Mesendoderm (in vitro differentiated cells): ENCODE measurements at regions not wholly inside any gene's neighbourhood (a gene's known extent, or its start where the extent isn't known, plus 50 kb on each side); places are given as distances from the start of the nearest gene placed in this dataset.

Experiments
- DNase-seq: peaks from one replicate; pipeline ENCODE4 v3.0.0; 2013
- H2AK5ac ChIP-seq: 2 replicates; pipeline ENCODE4 v1.6.1; 2013; ENCODE audit warnings: low read length, inconsistent platforms
- H2BK120ac ChIP-seq: 2 replicates; pipeline ENCODE4 v1.6.1; 2013; ENCODE audit warnings: low read depth, mild to moderate bottlenecking, low read length, moderate library complexity, mixed read lengths
- H2BK15ac ChIP-seq: replicated peaks from 2 replicates; pipeline ENCODE4 v1.6.1; 2013; ENCODE audit warnings: low read depth, mild to moderate bottlenecking, moderate library complexity
- H2BK5ac ChIP-seq: 2 replicates; pipeline ENCODE4 v1.6.1; 2013; ENCODE audit warnings: low read length, inconsistent platforms
- H3K18ac ChIP-seq: 2 replicates; pipeline ENCODE4 v1.6.1; 2013; ENCODE audit warnings: mild to moderate bottlenecking, low read length, mixed read lengths
- H3K23ac ChIP-seq: one replicate; pipeline ENCODE4 v1.6.1; 2013; ENCODE audit warnings: low read length
- H3K27ac ChIP-seq: 2 replicates; pipeline ENCODE4 v1.5.1; 2013; ENCODE audit warnings: low read depth, mild to moderate bottlenecking, inconsistent platforms, low read length, moderate library complexity
- H3K27me3 ChIP-seq: 2 replicates; pipeline ENCODE4 v1.6.1; 2013; ENCODE audit warnings: low read length, control low read depth, mild to moderate bottlenecking, inconsistent platforms; ENCODE audit not compliant: insufficient read depth, poor library complexity
- H3K36me3 ChIP-seq: 2 replicates; pipeline ENCODE4 v1.6.1; 2013; ENCODE audit warnings: low read length, inconsistent platforms; ENCODE audit not compliant: control insufficient read depth, insufficient read depth
- H3K4ac ChIP-seq: one replicate; pipeline ENCODE4 v1.6.1; 2013; ENCODE audit warnings: low read depth, mild to moderate bottlenecking, low read length, moderate library complexity
- H3K4me1 ChIP-seq: 2 replicates; pipeline ENCODE4 v1.6.1; 2013; ENCODE audit warnings: low read depth, low read length, inconsistent platforms; ENCODE audit not compliant: control insufficient read depth
- H3K4me2 ChIP-seq: 2 replicates; pipeline ENCODE4 v1.6.1; 2013; ENCODE audit warnings: low read length
- H3K4me3 ChIP-seq: 2 replicates; pipeline ENCODE4 v1.5.1; 2013; ENCODE audit warnings: mild to moderate bottlenecking, low read length
- H3K56ac ChIP-seq: one replicate; pipeline ENCODE4 v1.6.1; 2013; ENCODE audit warnings: low read length
- H3K79me1 ChIP-seq: 2 replicates; pipeline ENCODE4 v1.6.1; 2013; ENCODE audit warnings: low read length, inconsistent platforms
- H3K79me2 ChIP-seq: 2 replicates; pipeline ENCODE4 v1.6.1; 2013; ENCODE audit warnings: mild to moderate bottlenecking, low read length; ENCODE audit not compliant: control insufficient read depth, insufficient read depth
- H3K9ac ChIP-seq: 2 replicates; pipeline ENCODE4 v1.6.1; 2013; ENCODE audit warnings: low read length, inconsistent platforms
- H4K5ac ChIP-seq: one replicate; pipeline ENCODE4 v1.6.1; 2013; ENCODE audit warnings: low read length
- H4K8ac ChIP-seq: one replicate; pipeline ENCODE4 v1.6.1; 2013; ENCODE audit warnings: low read depth, mild to moderate bottlenecking, control low read depth, low read length, moderate library complexity
- WGBS: extraction: QIAGEN DNeasy Blood & Tissue Kit; methylation state at CpG from one replicate; pipeline ENCODE4 v1.1.7; 2013; ENCODE audit warnings: low lambda C conversion rate, missing lambda C conversion rate; ENCODE audit not compliant: insufficient coverage; ENCODE audit errors: extremely low coverage; 5-methylcytosine and 5-hydroxymethylcytosine counted together

DNA sequence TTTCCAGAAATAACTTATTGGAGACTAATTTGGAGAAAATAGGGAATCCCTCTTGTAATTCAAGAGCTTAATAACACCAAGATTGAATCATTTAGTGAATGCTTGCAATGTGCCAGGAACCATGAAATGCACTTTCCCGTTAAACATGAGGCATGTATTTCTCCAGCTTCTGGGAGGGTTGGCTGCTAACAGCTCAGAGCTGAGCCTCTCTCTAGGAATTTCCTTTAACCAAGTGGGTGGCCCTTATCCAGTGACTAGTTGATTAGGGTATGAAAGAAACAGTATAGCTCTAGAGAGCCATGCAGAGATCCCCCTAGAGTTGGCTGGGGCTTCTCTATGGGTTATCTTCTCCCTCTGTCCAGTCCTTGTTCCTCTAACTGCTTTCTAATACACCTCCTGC, 356.4 kb upstream of the GOT2 start:
- Histone ChIP-seq H3K79me2 (no peaks in the 10 kb centered on the region), H3K79me1 (no peaks in the 10 kb centered on the region), H2BK120ac (no peak overlapping the region), H3K18ac (no peak overlapping the region), H3K4ac (no peak overlapping the region), H3K27me3 (no peaks in the 10 kb centered on the region), H3K9ac (no peak overlapping the region), H3K27ac (no peak overlapping the region), H4K5ac (no peak overlapping the region), H3K23ac (no peak overlapping the region), H3K36me3 (no peaks in the 10 kb centered on the region), H3K4me1 (no peaks in the 10 kb centered on the region), H2AK5ac (no peak overlapping the region), H2BK5ac (no peak overlapping the region), H3K4me2 (no peak overlapping the region), H3K56ac (no peak overlapping the region), H4K8ac (no peak overlapping the region), H3K4me3 (no peak overlapping the region), H2BK15ac (no peak overlapping the region)
- no peak for DNase-seq
- WGBS: no CpG with 5 or more reads among the region's 1 CpG

DNA sequence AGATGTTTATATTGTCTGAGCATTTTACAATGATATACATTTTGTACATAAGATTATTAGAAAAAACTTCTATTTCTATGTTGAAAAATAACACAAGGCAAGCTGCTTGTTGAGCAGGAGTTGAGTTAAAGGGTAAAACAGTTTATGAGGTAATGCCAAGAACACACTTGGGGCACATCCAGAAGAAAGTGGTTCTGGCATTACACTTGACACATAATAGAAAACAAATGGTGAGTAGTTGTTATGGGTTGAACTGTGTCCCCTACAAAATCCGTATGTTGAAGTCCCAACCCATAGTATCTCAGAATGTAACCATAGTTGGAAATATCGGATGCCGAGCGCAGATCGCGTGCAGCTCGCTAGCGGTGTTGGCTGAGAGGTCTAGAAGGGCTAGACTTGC, 354.3 kb upstream of the GOT2 start:
- no peak for DNase-seq
- H3K56ac ChIP-seq: no peak overlapping the region
- no peak overlapping the region for H3K9ac ChIP-seq
- no peak overlapping the region for H3K4me3 ChIP-seq
- no peak overlapping the region for H2BK15ac ChIP-seq
- H2BK5ac ChIP-seq: no peak overlapping the region
- H3K18ac ChIP-seq: no peak overlapping the region
- H4K5ac ChIP-seq: no peak overlapping the region
- no peak overlapping the region for H2AK5ac ChIP-seq
- H3K79me1 ChIP-seq: no peaks in the 10 kb centered on the region
- WGBS: no CpG with 5 or more reads among the region's 8 CpGs
- no peak overlapping the region for H3K4me2 ChIP-seq
- no peak overlapping the region for H3K23ac ChIP-seq
- H3K27me3 ChIP-seq: no peaks in the 10 kb centered on the region
- no peak overlapping the region for H2BK120ac ChIP-seq
- no peak overlapping the region for H4K8ac ChIP-seq
- no peaks in the 10 kb centered on the region for H3K79me2 ChIP-seq
- H3K36me3 ChIP-seq: no peaks in the 10 kb centered on the region
- H3K4ac ChIP-seq: no peak overlapping the region
- H3K4me1 ChIP-seq: no peaks in the 10 kb centered on the region
- H3K27ac ChIP-seq: no peak overlapping the region

DNA sequence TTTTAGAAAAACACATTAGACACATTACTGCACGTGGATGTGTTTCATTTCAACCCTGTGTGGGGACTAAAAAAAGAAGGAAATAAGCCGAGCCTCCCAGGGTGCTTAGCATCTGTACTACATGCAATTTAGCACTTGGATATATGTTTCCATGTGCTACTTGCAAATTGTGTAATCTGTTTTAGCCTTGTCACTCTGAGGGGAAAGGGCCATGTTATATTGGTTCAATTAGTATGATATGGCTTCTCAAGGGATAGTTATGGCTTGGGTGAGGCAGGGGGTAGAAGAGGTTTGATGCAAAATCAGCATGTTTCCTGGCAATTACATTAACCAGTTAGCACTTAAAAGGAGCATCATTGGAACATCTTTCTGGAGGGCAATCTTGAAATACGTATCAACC, 353.5 kb upstream of the GOT2 start:
- no peak overlapping the region for H2BK120ac ChIP-seq
- no peak overlapping the region for H2AK5ac ChIP-seq
- no CpG with 5 or more reads among the region's 3 CpGs for WGBS
- no peaks in the 10 kb centered on the region for H3K27me3 ChIP-seq
- H3K4me2 ChIP-seq: no peak overlapping the region
- H3K4me1 ChIP-seq: no peaks in the 10 kb centered on the region
- no peak overlapping the region for H3K23ac ChIP-seq
- no peak overlapping the region for H3K4me3 ChIP-seq
- H3K4ac ChIP-seq: no peak overlapping the region
- no peaks in the 10 kb centered on the region for H3K79me1 ChIP-seq
- no peak overlapping the region for H3K27ac ChIP-seq
- no peaks in the 10 kb centered on the region for H3K36me3 ChIP-seq
- H3K79me2 ChIP-seq: no peaks in the 10 kb centered on the region
- H3K9ac ChIP-seq: no peak overlapping the region
- H3K56ac ChIP-seq: no peak overlapping the region
- H3K18ac ChIP-seq: no peak overlapping the region
- no peak overlapping the region for H2BK15ac ChIP-seq
- H2BK5ac ChIP-seq: no peak overlapping the region
- H4K5ac ChIP-seq: no peak overlapping the region
- no peak for DNase-seq
- no peak overlapping the region for H4K8ac ChIP-seq

DNA sequence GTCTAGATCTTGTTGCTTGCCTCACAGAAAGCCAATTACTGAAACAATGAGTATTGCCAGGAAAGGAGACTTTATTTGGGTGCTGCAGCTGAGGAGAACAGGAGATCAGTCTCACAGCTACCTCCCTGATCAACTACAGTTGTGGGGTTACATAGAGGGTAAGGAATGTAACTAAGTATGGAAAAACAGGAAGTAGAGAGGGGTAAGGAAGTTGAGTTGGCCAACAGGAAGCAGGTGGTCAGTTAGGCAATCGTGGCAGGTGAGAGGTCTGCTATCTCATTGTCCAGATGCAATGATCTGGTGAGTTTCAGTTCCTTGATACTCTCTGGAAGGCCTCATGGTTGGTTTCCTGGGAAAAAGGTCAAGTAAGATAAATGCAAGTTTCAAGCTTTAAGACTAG, 333.1 kb upstream of the GOT2 start:
- no peaks in the 10 kb centered on the region for H3K27me3 ChIP-seq
- H3K18ac ChIP-seq: peak overlapping the region; percentile 36
- H3K79me2 ChIP-seq: no peaks in the 10 kb centered on the region
- H3K27ac ChIP-seq: no peak overlapping the region
- no peak overlapping the region for H2BK120ac ChIP-seq
- whole genome bisulfite sequencing: no CpG with 5 or more reads among the region's 1 CpG
- no peak overlapping the region for H3K9ac ChIP-seq
- no peaks in the 10 kb centered on the region for H3K79me1 ChIP-seq
- H3K56ac ChIP-seq: no peak overlapping the region
- H3K4me1 ChIP-seq: no peaks in the 10 kb centered on the region
- H2BK15ac ChIP-seq: no peak overlapping the region
- H3K4ac ChIP-seq: no peak overlapping the region
- no peak overlapping the region for H4K8ac ChIP-seq
- no peak overlapping the region for H4K5ac ChIP-seq
- H2AK5ac ChIP-seq: no peak overlapping the region
- no peak overlapping the region for H3K4me3 ChIP-seq
- H3K23ac ChIP-seq: no peak overlapping the region
- H3K36me3 ChIP-seq: no peaks in the 10 kb centered on the region
- no peak overlapping the region for H3K4me2 ChIP-seq
- H2BK5ac ChIP-seq: no peak overlapping the region
- DNase-seq: peak; percentile 54

DNA sequence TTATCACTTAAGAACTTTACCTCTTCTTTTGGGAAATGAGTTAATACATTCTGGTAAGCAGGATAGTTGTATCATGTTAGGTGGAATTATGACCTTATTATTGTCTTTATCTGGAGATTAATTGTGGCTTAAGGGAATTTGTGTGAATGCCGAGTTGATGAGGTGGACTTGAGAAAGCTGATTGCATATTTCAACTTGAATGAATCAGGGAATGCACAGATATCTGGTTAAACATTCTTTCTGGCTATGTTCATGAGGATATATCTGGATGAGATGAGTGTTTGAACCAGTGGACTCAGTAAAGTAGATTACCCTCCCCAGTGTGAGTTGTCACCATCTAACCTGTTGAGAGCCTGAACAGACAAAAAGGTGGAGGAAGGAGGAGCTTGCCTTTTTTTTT, 326.1 kb upstream of the GOT2 start:
- no peak overlapping the region for H2BK5ac ChIP-seq
- H3K4me3 ChIP-seq: no peak overlapping the region
- H3K27ac ChIP-seq: no peak overlapping the region
- H3K79me1 ChIP-seq: no peaks in the 10 kb centered on the region
- no peak for DNase-seq
- H4K5ac ChIP-seq: no peak overlapping the region
- WGBS: no CpG with 5 or more reads among the region's 1 CpG
- H2AK5ac ChIP-seq: no peak overlapping the region
- H4K8ac ChIP-seq: no peak overlapping the region
- no peak overlapping the region for H2BK120ac ChIP-seq
- H3K79me2 ChIP-seq: no peaks in the 10 kb centered on the region
- H3K56ac ChIP-seq: no peak overlapping the region
- no peaks in the 10 kb centered on the region for H3K36me3 ChIP-seq
- H3K4ac ChIP-seq: no peak overlapping the region
- H3K4me2 ChIP-seq: no peak overlapping the region
- no peak overlapping the region for H3K18ac ChIP-seq
- no peak overlapping the region for H2BK15ac ChIP-seq
- no peaks in the 10 kb centered on the region for H3K27me3 ChIP-seq
- H3K4me1 ChIP-seq: no peaks in the 10 kb centered on the region
- H3K9ac ChIP-seq: no peak overlapping the region
- H3K23ac ChIP-seq: no peak overlapping the region

DNA sequence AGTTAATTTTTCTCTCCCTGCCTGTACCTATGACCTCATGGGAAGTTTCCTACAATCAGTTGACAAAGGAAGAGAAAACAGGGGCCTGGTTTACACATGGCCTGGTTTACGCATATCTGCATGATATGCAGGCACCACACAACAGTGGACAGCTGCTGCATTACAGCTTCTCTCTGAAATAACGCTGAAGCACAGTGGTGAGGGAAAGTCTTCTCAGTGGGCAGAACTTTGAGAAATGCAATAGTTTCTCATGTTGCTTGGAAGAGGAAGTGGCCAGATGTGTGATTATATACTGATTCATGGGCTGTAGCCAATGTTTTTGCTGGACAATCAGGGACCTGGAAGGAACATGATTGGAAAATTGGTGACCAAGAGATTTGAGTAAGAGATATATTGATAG, 324.1 kb upstream of the GOT2 start:
- Histone ChIP-seq H2AK5ac (no peak overlapping the region), H3K56ac (no peak overlapping the region), H3K4ac (no peak overlapping the region), H3K9ac (no peak overlapping the region), H3K4me2 (no peak overlapping the region), H3K4me1 (no peaks in the 10 kb centered on the region), H2BK5ac (no peak overlapping the region), H3K79me2 (no peaks in the 10 kb centered on the region), H2BK15ac (no peak overlapping the region), H3K27me3 (no peaks in the 10 kb centered on the region), H3K4me3 (no peak overlapping the region), H3K27ac (no peak overlapping the region), H3K23ac (no peak overlapping the region), H4K5ac (no peak overlapping the region), H3K18ac (no peak overlapping the region), H3K36me3 (no peaks in the 10 kb centered on the region), H4K8ac (no peak overlapping the region), H3K79me1 (no peaks in the 10 kb centered on the region), H2BK120ac (no peak overlapping the region)
- WGBS: no CpG with 5 or more reads among the region's 2 CpGs
- peak; percentile 1 for DNase-seq
